Bronchial epithelial cell (primary cell): ENCODE measurements at regions not wholly inside any gene's neighbourhood (a gene's known extent, or its start where the extent isn't known, plus 50 kb on each side); places are given as distances from the start of the nearest gene placed in this dataset.

Experiments
- DNase-seq: peaks from one replicate; pipeline ENCODE4 v3.0.0-alpha.2; 2010; ENCODE audit warnings: low read depth
- FAIRE-seq: peaks from 2 replicates; lab custom pipeline; 2011; peaks lifted over from hg19 to GRCh38; lab: Jason Lieb, UNC
- H3K27me3 ChIP-seq: 2 replicates; pipeline ENCODE4 v1.5.1; 2011; ENCODE audit warnings: low read length; ENCODE audit not compliant: control insufficient read depth, insufficient read depth
- H3K36me3 ChIP-seq: 2 replicates; pipeline ENCODE4 v1.5.1; 2011; ENCODE audit warnings: low read length; ENCODE audit not compliant: control insufficient read depth, insufficient read depth
- H3K4me3 ChIP-seq: 2 replicates; pipeline ENCODE4 v1.5.1; 2011; ENCODE audit warnings: mild to moderate bottlenecking, low read depth, low read length, control low read depth
- TF ChIP-seq, protein P1 (sequence below): IDR thresholded peaks from 2 replicates; pipeline ENCODE4 v1.5.1; 2011; ENCODE audit warnings: mild to moderate bottlenecking, moderate library complexity, low read length, control low read depth, inconsistent platforms; ENCODE audit not compliant: insufficient read depth, severe bottlenecking

DNA sequence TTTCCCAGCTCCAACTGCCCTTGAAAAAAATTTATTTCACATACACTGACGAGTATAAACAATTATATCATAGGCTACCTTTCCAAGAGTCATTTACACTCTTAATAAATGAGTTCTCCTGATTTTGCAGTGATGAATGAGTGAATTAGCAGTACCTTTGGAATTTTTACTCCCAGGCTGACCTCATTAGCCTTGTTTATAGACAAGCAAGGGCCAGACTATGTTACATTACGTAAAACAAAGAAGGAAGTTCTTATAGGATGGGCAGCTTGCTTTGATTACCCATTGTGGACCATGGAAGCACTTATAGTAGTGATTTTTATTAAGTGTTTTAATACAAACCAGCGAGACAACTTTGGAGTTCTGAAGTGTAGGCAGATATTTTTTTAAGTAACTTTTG lies 112.9 kb upstream of the C1QTNF7 start:
- TF ChIP-seq, protein P1, sequence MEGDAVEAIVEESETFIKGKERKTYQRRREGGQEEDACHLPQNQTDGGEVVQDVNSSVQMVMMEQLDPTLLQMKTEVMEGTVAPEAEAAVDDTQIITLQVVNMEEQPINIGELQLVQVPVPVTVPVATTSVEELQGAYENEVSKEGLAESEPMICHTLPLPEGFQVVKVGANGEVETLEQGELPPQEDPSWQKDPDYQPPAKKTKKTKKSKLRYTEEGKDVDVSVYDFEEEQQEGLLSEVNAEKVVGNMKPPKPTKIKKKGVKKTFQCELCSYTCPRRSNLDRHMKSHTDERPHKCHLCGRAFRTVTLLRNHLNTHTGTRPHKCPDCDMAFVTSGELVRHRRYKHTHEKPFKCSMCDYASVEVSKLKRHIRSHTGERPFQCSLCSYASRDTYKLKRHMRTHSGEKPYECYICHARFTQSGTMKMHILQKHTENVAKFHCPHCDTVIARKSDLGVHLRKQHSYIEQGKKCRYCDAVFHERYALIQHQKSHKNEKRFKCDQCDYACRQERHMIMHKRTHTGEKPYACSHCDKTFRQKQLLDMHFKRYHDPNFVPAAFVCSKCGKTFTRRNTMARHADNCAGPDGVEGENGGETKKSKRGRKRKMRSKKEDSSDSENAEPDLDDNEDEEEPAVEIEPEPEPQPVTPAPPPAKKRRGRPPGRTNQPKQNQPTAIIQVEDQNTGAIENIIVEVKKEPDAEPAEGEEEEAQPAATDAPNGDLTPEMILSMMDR: no peak
- no peak for FAIRE-seq

DNA sequence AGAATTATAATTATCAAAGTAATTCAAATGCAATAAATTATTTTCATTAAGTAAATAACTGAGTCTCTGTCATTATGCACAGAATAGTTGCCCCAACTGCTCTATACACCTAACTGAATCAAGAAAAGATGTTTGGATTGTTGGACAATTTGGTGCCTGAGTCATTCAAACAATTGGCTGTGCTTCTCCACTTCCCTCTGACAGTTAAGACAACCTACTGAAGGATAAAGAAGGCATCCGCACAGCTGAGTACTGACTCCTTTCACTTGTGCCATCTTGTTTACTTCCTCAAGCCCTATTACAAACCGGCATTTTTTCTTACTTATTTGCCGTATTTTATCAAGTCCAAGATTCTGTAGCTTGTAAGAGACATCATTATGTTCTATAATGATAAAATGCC lies 110.6 kb upstream of the C1QTNF7 start:
- H3K4me3 ChIP-seq: no peak overlapping the region
- FAIRE-seq (no peak), DNase-seq (peak; percentile 23)
- TF ChIP-seq, protein P1: no peak
- H3K27me3 ChIP-seq: peaks cover 2% of the 10 kb centered on the region
- H3K36me3 ChIP-seq: no peaks in the 10 kb centered on the region

More for the DNA sequence above, 112.9 kb upstream of the C1QTNF7 start:
- DNase-seq: peak; percentile 79
- Histone ChIP-seq H3K4me3 (no peak overlapping the region), H3K36me3 (no peaks in the 10 kb centered on the region), H3K27me3 (no peaks in the 10 kb centered on the region)

DNA sequence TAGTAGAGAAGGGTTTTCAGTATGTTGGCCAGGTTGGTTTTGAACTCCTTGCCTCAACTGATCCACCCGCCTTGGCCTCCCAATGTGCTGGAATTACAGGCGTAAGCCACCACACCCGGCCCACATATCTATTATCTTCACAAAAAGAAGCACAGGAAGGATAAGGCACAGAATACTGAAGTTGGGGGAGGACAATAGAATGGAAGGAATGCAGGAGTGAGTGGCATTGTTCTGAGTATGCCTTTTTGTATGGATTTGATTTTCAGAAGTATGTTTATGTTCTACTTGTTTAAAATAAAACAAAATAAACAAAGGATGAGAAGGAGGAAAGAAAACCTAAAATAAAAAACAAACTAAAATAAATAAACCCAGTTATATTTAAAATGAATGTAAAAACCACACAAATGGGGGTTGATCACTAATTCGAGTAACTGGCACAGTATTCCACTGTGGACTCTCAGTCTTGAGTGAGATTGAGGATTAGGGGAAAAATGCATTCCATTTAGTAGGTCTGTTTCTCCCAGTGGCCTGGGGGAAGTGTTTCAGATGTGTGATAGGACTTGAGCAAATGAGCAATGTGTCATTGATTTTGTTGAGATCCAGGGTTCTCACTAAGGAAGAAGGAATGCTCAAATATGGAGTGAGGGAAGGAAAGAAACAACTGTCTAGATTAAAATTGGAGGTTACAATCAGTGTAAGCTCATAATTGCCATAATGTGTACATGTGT lies 109.0 kb upstream of the C1QTNF7 start:
- DNase-seq (no peak), FAIRE-seq (no peak)
- no peaks in the 10 kb centered on the region for H3K36me3 ChIP-seq
- peaks cover 2% of the 10 kb centered on the region for H3K27me3 ChIP-seq
- TF ChIP-seq, protein P1: no peak
- H3K4me3 ChIP-seq: no peak overlapping the region

DNA sequence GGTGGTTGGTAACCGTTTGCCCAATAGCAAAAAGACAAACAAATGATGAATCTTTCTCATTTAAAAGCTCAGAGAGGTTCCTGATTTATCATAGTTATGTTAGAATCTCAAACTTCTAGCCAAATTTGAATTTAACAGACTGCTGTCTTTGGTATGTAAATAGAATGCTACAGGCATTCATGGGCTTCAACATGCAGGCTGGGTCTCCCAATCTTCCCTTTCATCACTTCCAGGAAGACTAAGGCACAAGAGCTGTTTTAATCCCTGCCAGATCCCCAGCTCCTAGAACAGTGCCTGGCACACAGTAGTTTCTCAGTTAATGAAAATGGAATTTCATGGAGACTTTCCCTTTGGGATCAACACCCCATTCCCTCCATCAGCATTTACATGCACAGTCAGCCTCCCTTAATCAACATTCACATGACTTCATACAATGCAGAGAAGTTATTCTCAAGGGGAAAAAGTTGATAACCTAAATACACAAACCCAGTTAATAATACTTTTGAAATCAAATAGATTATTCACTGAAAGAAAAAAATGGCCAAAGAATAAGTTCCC lies 107.6 kb upstream of the C1QTNF7 start:
- H3K27me3 ChIP-seq: peaks cover 2% of the 10 kb centered on the region
- DNase-seq (peak; percentile 21), FAIRE-seq (no peak)
- no peak overlapping the region for H3K4me3 ChIP-seq
- no peaks in the 10 kb centered on the region for H3K36me3 ChIP-seq
- TF ChIP-seq, protein P1: no peak

DNA sequence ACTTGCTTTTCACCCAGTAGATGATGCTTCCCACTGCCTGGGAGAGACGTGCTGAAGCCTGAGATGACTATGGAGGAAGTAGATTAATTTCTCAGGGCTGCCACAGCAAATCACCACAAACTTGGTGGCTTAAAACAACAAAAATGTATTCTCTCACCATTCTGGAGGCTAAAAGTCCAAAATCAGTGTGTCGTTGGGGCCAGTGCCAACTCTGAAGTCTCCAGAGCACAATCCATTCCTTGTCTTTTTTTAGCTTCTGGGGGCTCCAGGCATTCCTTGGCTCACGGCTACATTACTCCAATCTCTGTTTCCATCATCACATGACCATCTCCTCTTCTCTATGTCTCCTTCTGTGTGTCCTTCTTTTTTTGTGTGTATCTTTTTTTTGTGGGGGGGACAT lies 105.8 kb upstream of the C1QTNF7 start:
- Histone ChIP-seq H3K4me3 (no peak overlapping the region), H3K27me3 (peaks cover 2% of the 10 kb centered on the region), H3K36me3 (no peaks in the 10 kb centered on the region)
- no peak for DNase-seq
- TF ChIP-seq, protein P1: no peak
- no peak for FAIRE-seq
